ENCODE measurements at regions not wholly inside any gene's neighbourhood (a gene's known extent, or its start where the extent isn't known, plus 50 kb on each side); places are given as distances from the start of the nearest gene placed in this dataset.

- Histone ChIP-seq H3K4me3 (no peak overlapping the region), H3K4me1 (no peaks in the 10 kb centered on the region), H3K27ac (no peak overlapping the region), H3K9me3 (no peaks in the 10 kb centered on the region), H3K36me3 (no peaks in the 10 kb centered on the region), H3K27me3 (no peaks in the 10 kb centered on the region)
- TF ChIP-seq CTCF (IDR thresholded peaks at IDR 0.05) (no peak), POLR2A (IDR thresholded peaks at IDR 0.05) (no peak)
- DNase-seq, result no peak
These were observed 526.1 kb downstream of the MIAT start for GRCh38 chr22:27183474-27183873.

GRCh38 chr22:27185099-27185709 is 527.8 kb downstream of the MIAT start:
- TF ChIP-seq CTCF (IDR thresholded peaks at IDR 0.05) (no peak), POLR2A (IDR thresholded peaks at IDR 0.05) (no peak)
- no peaks in the 10 kb centered on the region for H3K9me3 ChIP-seq
- no peaks in the 10 kb centered on the region for H3K4me1 ChIP-seq
- H3K27me3 ChIP-seq, result no peaks in the 10 kb centered on the region
- H3K4me3 ChIP-seq, result no peak overlapping the region
- H3K27ac ChIP-seq, result no peak overlapping the region
- H3K36me3 ChIP-seq, result no peaks in the 10 kb centered on the region
- DNase-seq, result no peak

- no peak for TF ChIP-seq CTCF (IDR thresholded peaks at IDR 0.05)
- TF ChIP-seq POLR2A (IDR thresholded peaks at IDR 0.05), result no peak
- H3K4me1 ChIP-seq, result no peaks in the 10 kb centered on the region
- H3K27ac ChIP-seq, result no peak overlapping the region
- no peaks in the 10 kb centered on the region for H3K36me3 ChIP-seq
- H3K9me3 ChIP-seq, result no peaks in the 10 kb centered on the region
- DNase-seq, result no peak
- H3K4me3 ChIP-seq, result no peak overlapping the region
- H3K27me3 ChIP-seq, result no peaks in the 10 kb centered on the region
These were observed 528.4 kb downstream of the MIAT start for GRCh38 chr22:27185760-27186302.

GRCh38 chr22:27186643-27187042 is 529.3 kb downstream of the MIAT start:
- no peaks in the 10 kb centered on the region for H3K27me3 ChIP-seq
- no peak for DNase-seq
- no peak overlapping the region for H3K4me3 ChIP-seq
- no peaks in the 10 kb centered on the region for H3K36me3 ChIP-seq
- no peaks in the 10 kb centered on the region for H3K9me3 ChIP-seq
- no peaks in the 10 kb centered on the region for H3K4me1 ChIP-seq
- TF ChIP-seq CTCF (IDR thresholded peaks at IDR 0.05) (no peak), POLR2A (IDR thresholded peaks at IDR 0.05) (no peak)
- no peak overlapping the region for H3K27ac ChIP-seq

GRCh38 chr22:27192135-27192829 is 534.9 kb downstream of the MIAT start:
- no peak for TF ChIP-seq POLR2A (IDR thresholded peaks at IDR 0.05)
- no peak for TF ChIP-seq CTCF (IDR thresholded peaks at IDR 0.05)
- H3K27ac ChIP-seq, result no peak overlapping the region
- no peak for DNase-seq

More at GRCh38 chr22:27192135-27192829, 534.9 kb downstream of the MIAT start:
- Histone ChIP-seq H3K9me3 (no peaks in the 10 kb centered on the region), H3K4me1 (no peaks in the 10 kb centered on the region), H3K4me3 (no peak overlapping the region), H3K27me3 (no peaks in the 10 kb centered on the region), H3K36me3 (no peaks in the 10 kb centered on the region)

All from Peyer's patch (tissue), 4 donors.